ENCODE measurements at regions not wholly inside any gene's neighbourhood (a gene's known extent, or its start where the extent isn't known, plus 50 kb on each side); places are given as distances from the start of the nearest gene placed in this dataset.

- DNase-seq (ENCODE audit: low read depth in 1 of 2, low spot score in 1 of 2) = no peak
- no peak overlapping the region for H3K27ac ChIP-seq (replicated peaks)
- no peaks in the 10 kb centered on the region for H3K27me3 ChIP-seq (ENCODE audit: insufficient read depth, poor library complexity, severe bottlenecking)
- H3K4me3 ChIP-seq (replicated peaks; ENCODE audit: insufficient read depth, low read length) = no peak overlapping the region
- TF ChIP-seq POLR2AphosphoS5 (IDR thresholded peaks at IDR 0.05; ENCODE audit: low read depth) (no peak), CTCF (IDR thresholded peaks at IDR 0.05; ENCODE audit: insufficient read depth, low read length) (no peak), SPI1 (IDR thresholded peaks at IDR 0.05; ENCODE audit: borderline replicate concordance, low read depth) (no peak), REST (IDR thresholded peaks at IDR 0.05; ENCODE audit: insufficient replicate concordance, low read depth) (no peak), GABPA (IDR thresholded peaks at IDR 0.05; ENCODE audit: low read depth) (no peak)
Measured at GRCh38 chr14:65296876-65297275, 115.7 kb upstream of the FUT8 start.

- Histone ChIP-seq H3K4me3 (replicated peaks; ENCODE audit: insufficient read depth, low read length) (no peak overlapping the region), H3K27me3 (ENCODE audit: insufficient read depth, poor library complexity, severe bottlenecking) (no peaks in the 10 kb centered on the region), H3K27ac (replicated peaks) (no peak overlapping the region)
- TF ChIP-seq REST (IDR thresholded peaks at IDR 0.05; ENCODE audit: insufficient replicate concordance, low read depth) = no peak
- TF ChIP-seq POLR2AphosphoS5 (IDR thresholded peaks at IDR 0.05; ENCODE audit: low read depth) = no peak
- no peak for TF ChIP-seq CTCF (IDR thresholded peaks at IDR 0.05; ENCODE audit: insufficient read depth, low read length)
- no peak for TF ChIP-seq SPI1 (IDR thresholded peaks at IDR 0.05; ENCODE audit: borderline replicate concordance, low read depth)
- TF ChIP-seq GABPA (IDR thresholded peaks at IDR 0.05; ENCODE audit: low read depth) = no peak
- no peak for DNase-seq (ENCODE audit: low read depth in 1 of 2, low spot score in 1 of 2)
Measured at GRCh38 chr14:65297744-65298143, 114.8 kb upstream of the FUT8 start.

- TF ChIP-seq CTCF (IDR thresholded peaks at IDR 0.05; ENCODE audit: insufficient read depth, low read length) (no peak), SPI1 (IDR thresholded peaks at IDR 0.05; ENCODE audit: borderline replicate concordance, low read depth) (no peak), GABPA (IDR thresholded peaks at IDR 0.05; ENCODE audit: low read depth) (no peak), POLR2AphosphoS5 (IDR thresholded peaks at IDR 0.05; ENCODE audit: low read depth) (no peak), REST (IDR thresholded peaks at IDR 0.05; ENCODE audit: insufficient replicate concordance, low read depth) (no peak)
- DNase-seq (ENCODE audit: low read depth in 1 of 2, low spot score in 1 of 2) = no peak
- no peak overlapping the region for H3K4me3 ChIP-seq (replicated peaks; ENCODE audit: insufficient read depth, low read length)
- H3K27ac ChIP-seq (replicated peaks) = no peak overlapping the region
- no peaks in the 10 kb centered on the region for H3K27me3 ChIP-seq (ENCODE audit: insufficient read depth, poor library complexity, severe bottlenecking)
Measured at GRCh38 chr14:65299826-65300225, 112.7 kb upstream of the FUT8 start.

Measured in HL-60 (cell line).